Endometrial microvascular endothelial cells (primary cell): ENCODE measurements at regions not wholly inside any gene's neighbourhood (a gene's known extent, or its start where the extent isn't known, plus 50 kb on each side); places are given as distances from the start of the nearest gene placed in this dataset.

Experiments used
- in situ Hi-C: cut with HindIII; loops from 2 replicates; pipeline ENCODE4 v1.10.0; 2017; ENCODE audit warnings: low sequenced_read_pairs, low pct_unique_long_range_greater_than_20kb; ENCODE audit errors: inconsistent ontology term

GRCh38 chr2:234788841-234789240, 163.0 kb upstream of the SH3BP4 start:
- in situ Hi-C loops, result no loop called here

DNA sequence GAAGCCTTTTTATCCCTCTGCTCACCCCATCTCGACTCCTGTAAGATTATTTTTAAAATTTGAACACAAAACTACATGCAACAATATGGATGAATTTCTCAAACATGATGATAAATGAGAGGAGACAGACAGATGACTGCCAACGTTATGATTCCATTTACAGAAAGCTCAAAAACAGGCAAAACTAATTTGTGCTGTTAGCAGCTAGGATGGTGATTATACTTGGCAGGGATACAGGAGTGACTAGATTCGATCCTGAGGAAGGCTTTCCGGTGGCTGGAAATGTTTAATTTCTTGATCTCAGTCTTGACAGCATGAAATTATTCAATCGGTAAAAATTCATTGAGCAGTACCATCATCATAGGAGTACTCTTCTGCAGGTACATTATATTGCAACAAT, 163.4 kb upstream of the SH3BP4 start:
- in situ Hi-C loops, result no loop called here

DNA sequence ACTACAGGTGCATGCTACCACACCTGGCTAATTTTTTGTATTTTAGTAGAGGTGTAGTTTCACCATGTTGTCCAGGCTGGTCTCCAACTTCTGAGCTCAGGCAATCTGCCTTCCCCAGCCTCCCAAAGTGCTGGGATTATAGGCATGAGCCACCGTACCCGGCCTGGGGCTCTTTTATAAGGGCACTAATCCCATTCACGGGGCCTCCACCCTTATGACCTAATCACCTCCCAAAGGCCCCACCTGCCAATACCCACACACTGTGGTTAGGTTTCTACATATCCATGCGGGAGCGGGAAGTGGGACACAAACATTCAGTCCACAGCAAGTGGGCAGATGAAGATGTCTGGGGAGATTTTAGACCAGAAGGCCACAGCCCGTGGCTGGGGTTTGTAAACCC, 164.7 kb upstream of the SH3BP4 start:
- in situ Hi-C loops, result no loop called here

DNA sequence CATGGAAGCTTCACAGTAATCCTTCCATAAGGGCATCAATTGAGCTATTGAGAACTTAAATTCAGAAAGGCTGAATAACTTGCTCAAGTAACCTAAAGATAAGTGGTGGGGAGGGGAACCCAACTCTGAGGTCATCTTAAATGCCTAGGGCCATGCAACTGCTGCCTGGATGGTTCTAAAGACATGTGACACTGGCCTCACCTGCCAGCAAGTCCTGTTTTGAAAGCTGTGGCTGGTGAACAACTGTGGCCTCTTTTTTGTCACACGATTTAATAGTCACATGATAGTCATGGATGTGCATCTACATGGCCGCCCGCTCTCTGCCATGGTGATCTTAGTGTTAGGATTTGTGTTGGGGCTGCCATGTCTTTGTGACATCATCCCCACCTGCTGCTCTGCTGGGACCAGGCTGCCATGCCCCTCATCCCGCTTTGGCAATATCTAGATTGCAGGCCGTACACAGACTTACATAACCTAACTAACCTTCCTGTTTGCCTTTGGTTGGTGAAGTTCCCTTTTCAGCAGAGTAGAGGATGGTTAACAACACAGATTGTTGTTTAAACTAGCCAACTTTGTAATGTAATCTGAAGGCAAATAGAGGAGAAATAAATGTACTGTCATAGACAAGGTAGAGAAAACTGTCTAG, 177.9 kb upstream of the SH3BP4 start:
- in situ Hi-C loops, result no loop called here

- in situ Hi-C loops, result no loop called here
Measured at GRCh38 chr2:234773129-234773528, 178.7 kb upstream of the SH3BP4 start.

DNA sequence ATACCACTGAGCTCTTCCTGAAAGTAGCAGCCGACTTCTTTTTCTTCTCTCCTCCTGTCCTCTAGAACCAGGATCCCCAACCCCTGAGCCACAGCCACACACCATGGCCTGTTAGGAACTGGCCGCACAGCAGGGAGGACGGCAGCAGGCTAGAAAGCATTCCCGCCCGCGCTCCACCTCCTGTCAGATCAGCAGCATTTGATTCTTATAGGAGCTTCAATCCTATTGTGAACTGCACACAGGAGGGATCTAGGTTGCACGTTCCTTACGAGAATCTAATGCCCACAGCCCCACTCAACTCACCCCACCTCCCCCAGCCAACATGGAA, 179.1 kb upstream of the SH3BP4 start:
- in situ Hi-C loops, result no loop called here

GRCh38 chr2:234771980-234772732, 179.7 kb upstream of the SH3BP4 start:
- in situ Hi-C loops, result no loop called here

DNA sequence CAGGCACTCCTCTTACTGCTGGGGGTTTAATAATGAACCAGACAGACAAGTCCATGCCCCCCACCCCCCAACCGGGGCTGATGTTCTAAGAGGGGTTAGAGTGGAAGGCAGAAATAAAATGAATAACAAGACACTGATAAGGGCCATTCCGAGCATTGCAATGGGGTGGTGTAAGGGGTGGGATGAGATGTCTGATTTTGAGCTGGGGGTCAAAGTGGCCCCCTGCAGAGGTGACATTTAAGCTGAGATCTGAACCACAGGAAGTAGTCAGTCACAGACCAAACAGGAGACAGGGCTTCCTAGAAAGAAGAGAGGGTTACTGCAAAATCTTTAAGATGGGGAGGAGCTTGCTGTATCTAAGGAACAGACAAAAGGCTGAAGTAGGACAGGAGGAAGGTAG, 180.6 kb upstream of the SH3BP4 start:
- in situ Hi-C loops, result no loop called here

GRCh38 chr2:234770715-234771141, 181.1 kb upstream of the SH3BP4 start:
- in situ Hi-C loops, result no loop called here

DNA sequence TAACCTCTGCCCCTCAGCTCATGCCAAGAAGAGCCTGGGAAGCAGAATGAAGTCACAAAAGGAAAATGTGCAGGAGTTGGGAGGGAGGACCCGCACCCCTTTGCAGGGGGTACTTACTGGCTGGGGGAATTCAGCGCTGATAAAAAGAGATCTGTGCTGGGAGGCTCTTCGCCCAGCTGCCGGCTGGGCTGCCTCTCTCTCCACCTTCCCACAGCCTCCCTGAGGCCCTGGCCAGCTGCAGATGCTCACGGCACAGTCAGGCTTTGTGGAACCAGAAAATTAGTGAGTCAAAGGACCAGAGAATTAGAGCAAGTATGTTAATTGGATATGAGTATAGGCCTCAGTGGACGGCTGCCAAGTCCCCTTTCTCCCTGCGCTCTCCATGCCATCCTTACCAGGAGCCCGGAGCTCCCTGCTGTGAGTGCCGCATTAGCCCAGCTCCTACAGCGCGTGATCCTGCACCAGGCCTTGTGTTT, 181.7 kb upstream of the SH3BP4 start:
- in situ Hi-C loops, result no loop called here

GRCh38 chr2:234768608-234769196, 183.1 kb upstream of the SH3BP4 start:
- in situ Hi-C loops, result no loop called here

DNA sequence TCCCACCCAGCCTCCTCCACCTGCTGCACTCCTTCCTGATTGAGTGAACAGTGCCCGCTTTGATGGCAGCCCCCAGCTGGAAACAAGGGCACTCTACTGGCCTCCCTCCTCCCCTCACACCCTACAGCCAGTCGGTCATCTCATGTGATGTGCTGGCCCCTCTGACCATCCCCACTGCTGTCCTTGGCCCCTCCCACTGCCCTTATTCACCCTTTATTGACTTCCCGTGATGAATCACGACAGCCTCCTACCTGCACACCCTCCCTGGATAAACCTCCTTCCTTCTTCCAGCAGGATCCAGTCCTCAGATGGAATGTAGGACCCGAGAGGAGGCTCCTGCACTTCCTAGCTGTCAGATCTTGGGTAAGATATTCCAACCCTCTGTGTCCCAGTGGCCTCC, 186.5 kb upstream of the SH3BP4 start:
- in situ Hi-C loops, result no loop called here

GRCh38 chr2:234764372-234764771, 187.4 kb upstream of the SH3BP4 start:
- in situ Hi-C loops, result no loop called here

GRCh38 chr2:234763002-234763873, 188.6 kb upstream of the SH3BP4 start:
- in situ Hi-C loops, result no loop called here

- in situ Hi-C loops, result no loop called here
Measured at GRCh38 chr2:234761910-234762309, 189.9 kb upstream of the SH3BP4 start.

DNA sequence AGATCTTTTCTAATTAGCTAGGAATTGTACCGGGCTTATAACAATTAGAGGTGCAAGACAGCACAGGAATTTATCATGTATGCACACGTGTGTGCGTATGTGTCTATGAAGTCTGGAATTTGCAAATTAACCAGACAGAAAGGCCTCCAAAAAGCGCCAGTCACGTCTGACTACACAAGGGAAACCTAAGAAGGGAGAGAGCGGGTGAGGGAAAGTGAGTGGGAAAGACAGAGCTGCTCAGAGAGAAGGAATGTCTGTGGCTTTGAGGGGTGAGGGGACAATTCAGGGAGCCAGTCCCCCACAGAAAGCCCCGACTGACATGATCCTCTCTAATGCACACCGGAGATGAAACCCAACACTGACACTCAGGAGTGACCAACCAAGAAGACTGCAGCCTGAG, 197.7 kb upstream of the SH3BP4 start:
- in situ Hi-C loops, result no loop called here

GRCh38 chr2:234753701-234754100, 198.1 kb upstream of the SH3BP4 start:
- in situ Hi-C loops, result no loop called here

DNA sequence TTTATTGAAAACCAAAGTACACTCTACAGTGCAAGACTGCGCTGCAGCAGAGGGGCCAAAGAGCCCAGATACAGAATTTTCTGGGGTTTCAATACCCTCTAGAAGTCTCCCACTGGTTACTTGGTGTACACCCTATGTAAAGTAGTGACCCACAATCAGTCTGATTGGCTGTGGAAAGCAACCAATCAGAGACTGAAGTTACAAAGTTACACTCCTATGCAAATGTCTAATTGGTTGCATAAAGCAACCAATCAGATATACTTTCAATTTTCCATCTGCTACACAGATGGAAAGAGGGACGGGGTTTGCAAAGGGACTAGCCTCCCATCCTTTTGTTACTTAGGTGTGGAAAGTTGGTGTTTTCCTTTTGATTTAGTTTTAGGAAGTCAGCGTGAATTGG, 198.9 kb upstream of the SH3BP4 start:
- in situ Hi-C loops, result no loop called here

DNA sequence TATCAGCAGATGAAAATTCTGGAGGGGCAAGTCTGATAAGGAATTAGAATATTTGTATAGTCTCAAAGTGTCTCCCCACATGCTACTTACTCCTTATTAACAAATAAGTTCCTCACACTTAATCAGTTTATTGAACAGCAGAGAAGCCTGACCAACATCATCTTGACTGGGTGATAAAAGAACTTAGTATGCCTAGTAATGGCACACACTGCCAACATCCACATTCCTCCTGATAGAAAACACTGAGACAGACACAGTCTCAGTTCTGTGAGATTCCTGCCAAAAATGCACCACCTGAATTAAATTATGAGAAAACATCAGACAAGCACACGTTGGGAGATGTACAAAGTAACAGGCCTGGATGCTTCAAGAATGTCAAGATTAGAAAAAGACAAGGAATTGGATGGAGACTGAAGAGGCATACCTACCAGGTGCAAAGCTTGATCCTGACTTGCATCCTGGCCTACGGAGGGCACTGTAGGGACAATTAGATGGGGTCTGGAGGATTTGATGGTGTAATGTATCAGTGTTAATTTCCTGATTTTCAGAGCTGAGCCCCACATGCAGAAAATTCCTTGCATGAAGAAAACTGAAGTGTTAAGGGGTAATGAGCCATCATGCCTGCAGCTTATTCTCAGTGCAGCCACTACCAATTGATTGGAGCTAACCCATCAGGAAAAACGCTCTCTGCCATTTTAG, 200.4 kb upstream of the SH3BP4 start:
- in situ Hi-C loops, result no loop called here
